Sigmoid colon (tissue), 6 donors: ENCODE measurements at regions not wholly inside any gene's neighbourhood (a gene's known extent, or its start where the extent isn't known, plus 50 kb on each side); places are given as distances from the start of the nearest gene placed in this dataset.

Source experiments
- DNase-seq: peaks from one replicate; pipeline ENCODE4 v3.0.0-alpha.2; 2019
- H3K27ac ChIP-seq, 4 donors: fragments of 200-600 bp; sonication (generic); one replicate each; pipeline ENCODE4 v1.5.1; 2016 to 2019; ENCODE audit warnings: mild to moderate bottlenecking in 1 of 4
- H3K27me3 ChIP-seq, 3 donors: fragments of 200-600 bp; sonication (generic); one replicate each; pipeline ENCODE4 v1.5.1; 2019; ENCODE audit warnings: mild to moderate bottlenecking in 1 of 3
- H3K36me3 ChIP-seq, 4 donors: fragments of 200-600 bp; sonication (generic); one replicate each; pipeline ENCODE4 v1.5.1; 2016 to 2019
- H3K4me1 ChIP-seq, 4 donors: fragments of 200-600 bp; sonication (generic); one replicate each; pipeline ENCODE4 v1.5.1; 2017 to 2019
- H3K4me3 ChIP-seq, 4 donors: fragments of 200-600 bp; sonication (generic); one replicate each; pipeline ENCODE4 v1.5.1; 2017 to 2019; ENCODE audit warnings: mild to moderate bottlenecking in 2 of 4, moderate library complexity in 1 of 4
- H3K9me3 ChIP-seq, 4 donors: fragments of 200-600 bp in 3 of 4; sonication (generic) in 3 of 4; one replicate each; pipeline versions ENCODE4 v1.5.1 to v1.6.1; 2013 to 2019
- CTCF ChIP-seq, 4 experiments: fragments of 450-650 bp in 3 of 4; fragments of 200-600 bp in 1 of 4; IDR thresholded peaks; one replicate each; pipeline ENCODE4 v1.5.1; 2016 to 2019; ENCODE audit warnings: antibody characterized with exemption in 4 of 4, mild to moderate bottlenecking in 3 of 4, moderate library complexity in 2 of 4
- EP300 ChIP-seq, 4 donors: sonication (generic); formaldehyde crosslinking; IDR thresholded peaks; one replicate each; pipeline ENCODE4 v1.6.1; 2017; ENCODE audit warnings: antibody characterized with exemption in 4 of 4
- POLR2A ChIP-seq, 2 donors: fragments of 450-650 bp; IDR thresholded peaks; one replicate each; pipeline ENCODE4 v1.6.1; 2016; ENCODE audit warnings: antibody characterized with exemption in 2 of 2, mild to moderate bottlenecking in 2 of 2, moderate library complexity in 2 of 2
- POLR2AphosphoS5 ChIP-seq, 4 donors: sonication (generic); formaldehyde crosslinking; IDR thresholded peaks; one replicate each; pipeline ENCODE4 v1.6.1; 2017; ENCODE audit warnings: antibody characterized with exemption in 4 of 4
- WGBS, 2 donors: extraction: QIAGEN DNeasy Blood & Tissue Kit; methylation state at CpG; one replicate each; pipeline ENCODE4 v1.1.7; 2013; 5-methylcytosine and 5-hydroxymethylcytosine counted together
- intact Hi-C: fragments of 100-400 bp; cut with DNase I; formaldehyde crosslinking; loops from one replicate; pipeline ENCODE4 v1.15.1; 2023
- donor health status: healthy with polysubstance abuse.
- donor health status: healthy.

- Histone ChIP-seq H3K4me1 (peaks cover 0 to 6% (median 0%) of the 10 kb centered on the region in 4 donors), H3K27me3 (no peaks in the 10 kb centered on the region), H3K9me3 (no peaks in the 10 kb centered on the region), H3K36me3 (no peaks in the 10 kb centered on the region), H3K27ac (no peak overlapping the region), H3K4me3 (no peak overlapping the region)
- 70 to 79% methylated on average over 1 of the region's 1 CpG for WGBS, 2 donors
- no peak for DNase-seq
- TF ChIP-seq POLR2A (IDR thresholded peaks at IDR 0.05) (no peak), EP300 (IDR thresholded peaks at IDR 0.05) (no peak), POLR2AphosphoS5 (IDR thresholded peaks at IDR 0.05) (no peak), CTCF (IDR thresholded peaks at IDR 0.05) (no peak)
- intact Hi-C loops, result no loop called here
Measured at GRCh38 chr2:186085226-186085625, 346.6 kb downstream of the FSIP2 start.

DNA sequence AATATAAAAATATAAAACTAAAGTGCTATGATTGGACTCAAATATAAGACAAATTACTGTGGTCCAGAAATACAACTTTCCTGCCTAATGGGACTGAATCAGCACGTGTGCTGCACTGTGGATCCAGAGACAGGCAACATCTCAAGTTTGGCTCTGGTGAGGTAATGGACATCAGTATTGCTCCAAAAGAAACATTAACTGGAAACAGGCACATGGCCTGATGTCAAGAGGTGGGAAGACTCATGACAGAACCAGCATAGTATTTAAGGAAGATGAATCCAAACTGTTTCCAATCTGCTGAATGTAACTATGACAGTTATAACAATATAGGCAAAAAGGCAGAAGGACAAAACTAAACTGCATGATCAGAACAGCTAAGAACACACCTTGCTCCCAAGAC is 354.6 kb downstream of the FSIP2 start:
- Histone ChIP-seq H3K4me3 (no peak overlapping the region), H3K9me3 (no peaks in the 10 kb centered on the region), H3K27me3 (no peaks in the 10 kb centered on the region), H3K27ac (no peak overlapping the region), H3K36me3 (no peaks in the 10 kb centered on the region), H3K4me1 (no peaks in the 10 kb centered on the region)
- TF ChIP-seq CTCF (IDR thresholded peaks at IDR 0.05) (no peak), EP300 (IDR thresholded peaks at IDR 0.05) (no peak), POLR2A (IDR thresholded peaks at IDR 0.05) (no peak), POLR2AphosphoS5 (IDR thresholded peaks at IDR 0.05) (no peak)
- DNase-seq, result no peak
- intact Hi-C loops, result no loop called here
- 74 to 83% methylated on average over 1 of the region's 1 CpG for WGBS, 2 donors

GRCh38 chr2:186098821-186099220 is 360.2 kb downstream of the FSIP2 start:
- intact Hi-C loops, result no loop called here
- TF ChIP-seq CTCF (IDR thresholded peaks at IDR 0.05) (no peak), EP300 (IDR thresholded peaks at IDR 0.05) (no peak), POLR2AphosphoS5 (IDR thresholded peaks at IDR 0.05) (no peak), POLR2A (IDR thresholded peaks at IDR 0.05) (no peak)
- Histone ChIP-seq H3K36me3 (no peaks in the 10 kb centered on the region), H3K4me1 (peaks cover 0 to 4% (median 0%) of the 10 kb centered on the region in 4 donors), H3K4me3 (no peak overlapping the region), H3K27ac (no peak overlapping the region), H3K27me3 (no peaks in the 10 kb centered on the region), H3K9me3 (no peaks in the 10 kb centered on the region)
- 82 to 84% methylated on average over 1 of the region's 1 CpG for WGBS, 2 donors
- DNase-seq, result no peak

DNA sequence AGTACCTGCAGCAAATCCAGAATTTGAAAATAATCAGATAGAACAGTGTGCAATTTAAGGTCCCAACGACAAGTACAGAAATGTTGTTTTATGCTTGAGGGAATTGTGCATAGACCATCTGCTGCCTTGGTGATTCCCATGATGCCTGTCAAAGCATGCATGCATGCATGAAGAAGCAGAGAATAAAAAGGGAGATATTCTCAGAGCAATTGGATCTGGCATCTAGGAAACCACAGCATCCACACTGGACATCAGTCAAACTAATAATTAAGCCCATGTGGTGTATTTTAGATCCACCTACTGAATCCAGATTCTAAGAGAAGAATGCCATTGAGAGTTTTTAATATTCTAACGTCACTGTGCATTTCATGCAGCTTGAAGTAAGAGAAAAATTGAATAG is 361.2 kb downstream of the FSIP2 start:
- Histone ChIP-seq H3K9me3 (no peaks in the 10 kb centered on the region), H3K36me3 (no peaks in the 10 kb centered on the region), H3K27me3 (no peaks in the 10 kb centered on the region), H3K4me1 (peaks cover 0 to 8% (median 0%) of the 10 kb centered on the region in 4 donors), H3K27ac (no peak overlapping the region), H3K4me3 (no peak overlapping the region)
- TF ChIP-seq CTCF (IDR thresholded peaks at IDR 0.05) (no peak), POLR2A (IDR thresholded peaks at IDR 0.05) (no peak), EP300 (IDR thresholded peaks at IDR 0.05) (no peak), POLR2AphosphoS5 (IDR thresholded peaks at IDR 0.05) (no peak)
- no peak for DNase-seq
- whole genome bisulfite sequencing, 2 donors, result 85 to 88% methylated on average over 2 of the region's 2 CpGs
- intact Hi-C loops, result no loop called here

DNA sequence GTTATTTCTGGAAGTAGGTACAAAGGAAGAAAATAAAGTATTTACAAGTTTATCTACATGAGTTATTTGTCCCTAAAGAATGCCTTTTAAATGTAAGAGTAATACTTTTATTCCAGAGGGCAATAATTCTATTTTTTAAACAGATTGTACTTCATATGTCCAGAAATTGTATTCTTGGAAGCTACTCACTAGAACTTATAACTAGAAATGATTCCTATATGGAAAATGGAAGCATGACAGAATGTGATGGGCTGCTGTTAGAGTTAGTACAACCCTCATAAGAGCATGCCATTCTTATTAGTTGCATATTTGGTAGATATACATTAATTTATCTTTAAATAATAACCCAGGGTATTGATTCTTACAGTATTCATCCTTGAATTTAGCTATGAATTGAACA is 362.0 kb downstream of the FSIP2 start:
- TF ChIP-seq POLR2AphosphoS5 (IDR thresholded peaks at IDR 0.05), result no peak
- TF ChIP-seq POLR2A (IDR thresholded peaks at IDR 0.05), result no peak
- no peak for TF ChIP-seq EP300 (IDR thresholded peaks at IDR 0.05)
- TF ChIP-seq CTCF (IDR thresholded peaks at IDR 0.05), result no peak
- intact Hi-C loops, result no loop called here
- H3K27ac ChIP-seq, result no peak overlapping the region
- H3K27me3 ChIP-seq, result no peaks in the 10 kb centered on the region
- no peaks in the 10 kb centered on the region for H3K9me3 ChIP-seq
- no peaks in the 10 kb centered on the region for H3K36me3 ChIP-seq
- no peak for DNase-seq
- no peak overlapping the region for H3K4me3 ChIP-seq
- peaks cover 0 to 8% (median 0%) of the 10 kb centered on the region in 4 donors for H3K4me1 ChIP-seq
